ENCODE measurements at regions not wholly inside any gene's neighbourhood (a gene's known extent, or its start where the extent isn't known, plus 50 kb on each side); places are given as distances from the start of the nearest gene placed in this dataset.

DNA sequence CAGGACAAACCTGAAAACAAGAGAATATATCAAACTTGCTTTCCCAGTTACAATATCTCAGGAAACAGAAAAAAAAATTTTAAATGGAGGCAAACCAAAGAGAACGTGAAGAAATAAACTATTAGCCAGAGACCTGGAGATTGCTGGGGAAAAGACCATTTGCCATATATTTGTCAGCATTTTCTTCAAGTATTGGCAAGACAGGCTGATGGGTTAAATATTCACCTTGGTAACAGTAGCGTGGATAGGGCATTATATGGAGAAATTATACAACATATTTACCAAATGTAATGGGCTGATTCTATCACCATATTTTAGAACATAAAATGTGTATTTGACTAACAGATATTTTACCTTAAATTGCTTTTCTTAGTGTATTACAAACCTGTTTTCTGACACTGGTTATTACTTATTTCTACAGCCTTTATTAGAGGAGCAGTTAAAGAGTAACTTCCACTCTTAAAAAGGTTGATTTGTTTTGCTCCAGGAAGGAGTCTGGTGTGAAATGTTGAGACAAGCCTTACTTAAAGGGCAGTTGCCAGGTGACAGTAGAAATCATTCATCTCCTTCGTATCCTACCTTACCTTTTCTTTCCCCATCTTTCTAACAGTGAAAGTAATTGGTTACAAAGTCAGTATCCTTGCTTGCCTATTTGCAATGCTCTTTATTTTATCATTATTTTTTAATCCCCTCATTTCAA is 575.5 kb downstream of the GBA3 start:
- no peak for DNase-seq (ENCODE audit: low read depth, low spot score)

DNA sequence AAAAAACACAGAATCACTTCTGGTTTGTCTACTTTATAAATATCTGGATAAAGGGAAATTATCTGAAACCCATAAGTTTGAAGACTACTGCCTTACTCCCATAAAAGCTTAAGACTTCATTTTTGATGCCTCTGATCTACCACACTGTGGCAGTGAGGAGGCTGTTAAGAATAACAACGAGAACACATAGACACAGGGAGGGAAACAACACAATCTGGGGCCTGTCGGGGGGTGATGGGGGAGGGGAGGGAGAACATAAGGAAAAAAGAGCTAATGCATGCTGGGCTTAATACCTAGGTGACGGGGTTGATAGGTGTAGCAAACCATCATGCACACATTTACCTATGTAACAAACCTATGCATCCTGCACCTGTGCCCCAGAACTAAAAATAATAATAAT is 573.7 kb downstream of the GBA3 start:
- no peak for DNase-seq (ENCODE audit: low read depth, low spot score)

DNA sequence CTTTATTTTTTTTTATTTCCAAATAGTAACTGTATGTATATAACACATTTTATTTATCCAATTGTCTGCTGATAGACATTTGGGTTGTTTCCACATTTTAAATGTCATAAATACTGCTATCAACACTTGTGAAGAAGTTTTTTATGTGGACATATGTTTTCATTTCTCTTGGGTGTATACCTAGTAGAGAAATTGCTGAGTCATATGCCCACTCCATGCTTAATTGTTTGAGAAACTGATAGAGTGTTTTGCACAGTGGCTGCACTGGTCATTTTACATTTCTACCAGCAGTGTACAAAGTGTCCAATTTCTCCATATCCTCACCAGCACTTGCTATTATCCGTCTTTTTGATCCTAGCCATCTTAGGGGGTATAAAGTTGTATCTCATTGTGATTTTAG is 567.8 kb downstream of the GBA3 start:
- no peak for DNase-seq (ENCODE audit: low read depth, low spot score)

DNA sequence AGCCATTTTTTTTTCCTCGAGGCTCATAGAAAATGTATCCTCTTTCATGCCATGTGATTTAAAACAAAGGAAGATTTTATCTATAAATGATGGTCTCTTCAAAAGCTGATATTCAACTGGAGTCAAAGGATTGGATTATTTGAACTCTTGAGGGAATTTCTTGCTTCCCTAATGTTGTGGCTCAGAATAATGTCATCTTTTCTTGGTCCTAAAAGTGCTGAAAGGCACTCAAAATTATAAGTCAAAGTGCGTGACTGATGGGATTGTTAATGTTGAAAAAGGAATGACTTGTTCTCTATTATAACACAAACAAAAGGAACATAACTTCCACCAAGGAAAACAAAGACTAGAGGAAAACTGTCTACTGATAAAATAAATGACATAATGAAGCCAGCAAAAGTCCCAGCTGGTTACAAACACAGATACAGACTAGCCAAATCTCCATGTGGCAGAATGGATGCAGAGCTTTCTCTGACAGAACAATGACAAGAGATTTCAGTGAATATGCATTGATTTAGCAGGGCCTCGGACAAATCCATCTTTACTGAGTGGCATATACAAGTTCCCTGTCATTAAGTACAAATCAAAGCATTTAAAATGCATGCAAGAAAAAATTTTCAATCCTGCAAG is 552.6 kb downstream of the GBA3 start:
- no peak for DNase-seq (ENCODE audit: low read depth, low spot score)

DNA sequence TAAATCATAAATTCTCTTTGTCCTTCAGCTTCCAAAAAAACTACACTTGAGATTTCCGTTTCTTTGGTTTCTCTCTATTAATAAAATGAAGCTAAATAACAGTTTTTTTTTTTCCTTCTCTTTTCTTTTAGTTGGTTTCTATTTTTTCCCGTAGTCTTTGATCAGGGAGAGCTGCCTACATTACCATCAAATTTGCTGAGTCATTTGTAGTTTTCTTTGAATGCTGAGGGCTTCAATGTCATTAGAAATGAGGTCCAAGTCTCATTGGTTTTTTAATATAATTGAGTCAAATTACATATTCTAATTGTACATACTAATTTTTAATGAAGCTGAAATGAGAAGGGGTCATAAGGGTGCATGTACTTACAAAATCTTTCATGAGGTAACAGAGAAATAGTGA is 550.2 kb downstream of the GBA3 start:
- DNase-seq (ENCODE audit: low read depth, low spot score) = no peak

DNA sequence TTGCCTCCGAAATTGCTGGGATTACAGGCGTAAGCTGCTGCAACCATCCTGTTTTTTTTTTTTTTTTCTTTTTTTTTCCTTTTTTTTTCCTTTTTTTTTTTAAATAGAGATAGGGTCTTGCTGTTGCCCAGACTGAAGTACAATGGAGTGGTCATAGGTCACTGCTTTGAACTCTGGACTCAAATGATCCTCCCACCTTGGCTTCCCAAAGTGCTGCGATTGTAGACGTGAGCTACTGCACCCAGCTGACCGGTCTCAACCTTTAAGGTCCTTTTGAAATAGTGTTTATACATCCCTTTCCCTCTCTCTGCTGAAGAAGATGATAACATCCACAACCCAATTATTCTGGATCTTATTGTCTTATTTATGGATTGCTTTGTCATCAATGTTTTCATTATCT is 548.7 kb downstream of the GBA3 start:
- DNase-seq (ENCODE audit: low read depth, low spot score) = no peak

DNA sequence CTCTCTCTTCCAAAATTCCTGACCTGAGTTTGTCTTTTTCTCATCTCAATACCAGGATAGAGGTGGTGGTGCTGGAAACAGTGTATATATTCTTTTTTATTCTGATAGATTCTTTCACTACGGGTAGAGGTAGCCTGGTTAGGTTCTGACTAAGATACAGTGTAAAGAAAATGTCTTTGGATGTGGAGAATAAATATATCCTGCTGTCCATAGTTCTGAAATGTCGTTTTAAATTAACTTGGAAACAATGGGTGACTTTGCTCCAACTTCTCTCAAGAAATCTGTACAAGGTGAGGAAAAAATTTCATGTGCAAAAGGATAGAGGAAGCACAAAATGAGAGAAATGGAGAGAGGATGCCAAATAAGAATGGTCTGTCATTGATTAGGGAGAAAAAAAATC is 546.1 kb downstream of the GBA3 start:
- DNase-seq (ENCODE audit: low read depth, low spot score) = no peak

DNA sequence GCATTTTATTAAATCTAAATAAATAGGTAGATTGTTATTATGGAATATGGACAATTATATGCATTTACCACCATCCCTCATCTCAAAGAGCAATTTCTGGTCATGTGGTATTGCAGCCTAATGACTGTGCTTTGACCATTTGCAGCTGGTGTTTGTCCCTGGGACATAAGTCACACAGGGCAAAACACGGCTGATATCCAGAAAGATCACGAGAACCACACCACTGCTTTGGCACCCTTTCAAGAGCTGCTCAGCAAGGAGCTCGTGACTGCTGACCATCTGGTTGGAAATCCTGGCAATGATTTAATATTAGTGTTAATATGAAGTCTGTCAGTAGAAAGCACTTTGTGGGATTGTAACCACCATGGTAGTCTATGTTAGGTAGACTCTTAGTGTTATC is 545.0 kb downstream of the GBA3 start:
- DNase-seq (ENCODE audit: low read depth, low spot score) = no peak

DNA sequence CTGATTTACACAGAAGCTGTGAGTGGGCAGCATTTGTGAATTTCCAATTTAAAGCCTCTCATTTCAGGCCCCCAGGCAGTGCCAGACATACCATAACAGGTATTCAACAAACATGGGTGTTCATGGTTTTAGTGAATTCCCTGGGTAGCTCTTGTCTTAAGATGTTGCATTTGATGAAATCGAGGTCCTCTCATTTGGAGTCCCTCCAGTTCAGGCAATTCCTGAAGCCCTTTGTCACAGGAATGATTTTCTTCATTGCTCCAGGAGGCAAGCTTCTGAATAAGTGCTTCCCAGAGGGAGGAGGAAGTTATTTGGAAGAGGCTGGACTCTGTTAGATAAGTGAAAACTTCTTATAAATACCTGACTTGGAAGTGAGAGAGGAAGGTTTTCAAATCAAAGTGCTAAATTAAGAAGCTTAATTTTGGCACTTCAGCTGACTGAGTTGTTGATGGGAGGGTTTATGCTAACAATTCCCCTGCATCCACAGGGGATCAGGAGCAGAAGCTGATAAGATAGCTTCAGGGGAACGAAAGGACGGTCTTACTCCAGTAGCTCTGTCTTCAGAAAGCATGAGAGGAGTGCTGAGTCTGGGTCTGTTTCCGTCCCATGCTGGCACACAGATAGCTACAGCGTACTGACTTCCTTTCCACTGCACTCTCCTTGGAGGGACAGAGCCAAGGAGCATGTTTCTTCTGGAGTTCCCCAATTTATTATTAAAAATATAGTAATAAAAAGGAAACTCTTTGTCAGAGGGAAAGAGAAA is 543.1 kb downstream of the GBA3 start:
- DNase-seq (ENCODE audit: low read depth, low spot score) = no peak

DNA sequence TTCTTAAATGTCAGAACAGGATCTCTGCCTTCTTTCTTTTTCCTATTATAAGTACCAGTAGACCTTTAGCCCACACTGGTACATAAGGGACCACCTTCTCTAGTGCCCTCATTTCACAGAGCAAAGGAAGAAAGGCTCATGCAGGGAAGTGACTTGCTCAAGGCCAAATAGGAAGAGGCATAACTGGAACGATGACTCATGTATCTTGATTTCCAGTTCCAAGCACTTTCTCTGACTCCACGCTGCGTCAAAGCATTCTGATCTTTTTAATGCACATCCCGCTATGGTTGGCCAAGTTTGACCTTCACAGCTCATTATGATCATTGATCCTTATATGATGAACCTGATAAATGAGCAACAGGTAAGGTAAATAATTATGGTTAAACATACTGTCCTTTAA is 542.0 kb downstream of the GBA3 start:
- no peak for DNase-seq (ENCODE audit: low read depth, low spot score)

DNA sequence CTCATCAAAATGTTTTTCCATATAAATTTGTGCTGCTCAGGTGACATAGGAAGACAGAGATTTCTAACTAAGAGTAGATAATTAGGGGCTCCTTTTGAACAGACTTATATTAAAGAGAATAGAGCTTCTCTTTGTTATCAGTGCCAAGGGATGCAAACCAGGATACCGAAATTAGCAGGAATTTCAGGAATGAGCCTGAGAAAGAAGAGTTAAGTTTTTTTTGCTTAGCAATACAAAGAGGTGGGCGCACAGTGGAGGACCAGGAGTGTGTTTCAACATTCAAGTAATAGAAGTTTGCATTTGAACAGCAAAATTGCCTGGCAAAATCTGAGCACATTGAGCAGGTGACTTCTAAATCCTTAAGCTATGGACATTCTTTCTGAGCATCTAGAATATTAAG is 541.3 kb downstream of the GBA3 start:
- no peak for DNase-seq (ENCODE audit: low read depth, low spot score)

DNA sequence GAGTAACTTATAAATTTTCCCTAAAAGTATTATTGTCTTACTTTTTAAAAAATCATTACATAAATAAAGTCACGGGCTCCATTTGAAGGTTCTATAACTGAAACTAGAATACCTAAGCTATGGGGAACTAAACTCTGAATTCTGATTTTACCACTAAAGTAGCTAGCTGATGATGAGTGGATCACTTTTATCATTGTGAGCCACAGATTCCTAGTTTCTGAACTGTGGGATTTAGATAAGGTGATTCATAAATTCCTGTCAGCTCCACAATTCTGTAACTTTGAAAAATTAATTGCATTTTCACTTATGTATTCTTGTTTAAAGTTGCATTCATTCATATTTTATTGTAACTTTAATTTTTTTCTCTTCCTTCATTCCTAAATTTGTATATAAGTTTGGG is 540.9 kb downstream of the GBA3 start:
- no peak for DNase-seq (ENCODE audit: low read depth, low spot score)

DNA sequence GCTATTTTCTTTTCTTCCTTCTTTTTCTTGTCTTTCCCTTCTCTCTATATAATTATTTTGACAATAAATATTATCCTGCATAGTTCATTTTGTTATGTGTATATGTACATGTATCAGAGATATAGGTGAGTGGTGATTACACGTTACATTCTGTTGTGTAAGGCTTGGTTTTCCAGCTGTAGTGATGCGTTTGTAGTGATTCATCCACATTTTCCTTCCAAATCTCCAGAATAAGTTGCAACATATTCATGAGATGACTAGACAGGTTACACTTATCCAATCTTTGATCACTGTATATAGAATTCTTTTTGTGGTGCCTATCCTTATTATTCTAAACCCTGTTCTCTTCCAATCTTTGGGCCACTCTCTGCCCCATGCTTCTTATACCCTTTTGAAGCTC is 540.2 kb downstream of the GBA3 start:
- DNase-seq (ENCODE audit: low read depth, low spot score) = no peak

DNA sequence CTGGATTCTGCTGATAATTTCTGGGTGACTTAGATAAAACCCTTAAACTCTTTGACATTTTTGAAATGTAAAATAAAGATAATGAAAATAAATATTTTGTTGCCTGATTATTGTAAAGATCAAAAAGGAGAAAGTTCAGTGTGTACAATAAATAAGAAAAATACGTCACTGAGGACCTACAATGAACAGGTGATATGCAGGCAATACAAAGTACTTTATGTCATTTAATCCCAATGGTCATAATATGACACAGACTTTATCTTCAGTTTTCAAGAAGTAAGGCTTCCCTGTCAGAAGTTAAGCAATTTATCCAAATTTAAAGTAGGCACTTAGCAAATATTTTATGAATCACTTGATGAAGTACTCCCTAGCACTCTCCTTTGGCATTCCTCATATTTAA is 532.8 kb downstream of the GBA3 start:
- DNase-seq (ENCODE audit: low read depth, low spot score) = no peak

DNA sequence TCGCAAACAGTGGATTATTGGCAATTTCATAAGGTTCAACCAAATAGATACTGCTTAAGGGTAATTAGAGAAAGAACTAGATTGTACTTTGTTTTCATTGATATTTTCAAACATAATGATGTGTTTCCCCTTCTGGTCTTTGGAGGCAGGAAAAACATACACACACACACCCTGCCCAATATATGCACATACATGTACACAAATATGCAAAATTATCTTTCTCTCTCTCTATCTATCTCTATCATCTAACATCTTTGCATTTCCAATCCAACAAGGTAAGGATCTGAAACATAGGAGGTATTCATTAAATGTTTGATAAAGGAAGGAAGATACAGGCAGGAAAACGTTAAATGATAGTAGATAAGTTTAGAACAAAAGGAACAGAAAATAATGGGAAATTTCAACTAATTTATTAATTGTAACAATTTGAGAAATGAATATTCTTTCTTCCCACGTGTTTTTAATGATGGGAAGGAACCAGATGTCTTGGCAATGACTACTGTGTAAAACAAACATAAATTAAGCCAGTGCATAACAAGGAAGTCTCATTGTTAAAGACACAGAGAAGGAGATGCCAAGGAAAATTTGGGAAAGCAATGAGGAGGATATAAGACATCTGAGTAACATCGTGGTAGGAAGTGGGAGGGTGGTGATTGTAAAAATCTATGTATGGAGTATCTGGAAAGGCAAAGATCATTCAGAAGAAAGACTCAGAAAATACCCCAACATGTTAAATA is 532.1 kb downstream of the GBA3 start:
- DNase-seq (ENCODE audit: low read depth, low spot score) = no peak

DNA sequence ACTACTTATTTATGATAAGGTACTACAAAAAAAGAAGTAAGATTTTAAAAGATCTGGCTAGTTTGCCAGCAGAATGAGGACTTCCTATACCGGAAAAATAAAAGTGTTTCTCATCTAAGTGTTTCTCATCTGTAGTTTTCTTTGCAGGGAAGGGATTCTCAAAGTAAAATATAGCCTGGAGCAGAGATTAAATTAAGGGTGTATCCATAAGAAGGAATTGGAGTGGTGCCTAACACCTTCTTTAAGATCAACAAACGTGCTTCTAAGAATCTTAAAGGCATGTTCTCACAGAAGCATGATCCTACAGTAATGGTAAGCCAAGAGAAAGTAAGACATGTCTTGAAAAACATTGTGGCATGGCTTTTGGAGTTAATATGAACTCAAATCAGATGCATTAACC is 528.2 kb downstream of the GBA3 start:
- DNase-seq (ENCODE audit: low read depth, low spot score) = no peak

DNA sequence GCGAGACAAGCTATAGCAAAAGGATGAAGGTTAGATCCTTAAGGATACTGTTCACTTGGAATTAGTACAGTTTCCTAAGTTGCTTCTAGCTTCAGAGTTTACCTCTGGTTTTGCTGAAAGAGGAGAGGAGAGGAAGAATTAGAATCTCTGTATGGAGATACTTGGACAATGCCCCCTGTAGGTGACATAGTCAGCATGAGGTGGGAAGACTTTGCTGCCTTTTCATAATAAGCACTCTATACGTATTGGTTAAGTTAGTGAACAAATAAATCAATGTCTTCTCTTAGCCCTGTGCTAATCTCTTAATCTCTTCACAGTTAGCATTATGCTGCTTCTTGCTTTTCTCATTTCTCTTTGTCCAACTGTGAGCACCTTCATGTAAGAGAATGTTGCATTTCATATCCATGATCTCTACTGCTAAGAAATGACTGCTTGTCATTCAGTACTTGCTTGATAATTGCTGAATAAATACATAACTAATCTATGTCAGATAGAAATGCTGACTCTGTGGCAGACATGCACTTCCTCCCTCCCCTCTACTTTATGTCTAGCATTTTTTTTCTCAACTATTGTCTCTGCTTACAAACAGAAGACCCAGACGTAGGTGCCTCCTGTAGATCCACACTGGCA is 527.2 kb downstream of the GBA3 start:
- no peak for DNase-seq (ENCODE audit: low read depth, low spot score)

DNA sequence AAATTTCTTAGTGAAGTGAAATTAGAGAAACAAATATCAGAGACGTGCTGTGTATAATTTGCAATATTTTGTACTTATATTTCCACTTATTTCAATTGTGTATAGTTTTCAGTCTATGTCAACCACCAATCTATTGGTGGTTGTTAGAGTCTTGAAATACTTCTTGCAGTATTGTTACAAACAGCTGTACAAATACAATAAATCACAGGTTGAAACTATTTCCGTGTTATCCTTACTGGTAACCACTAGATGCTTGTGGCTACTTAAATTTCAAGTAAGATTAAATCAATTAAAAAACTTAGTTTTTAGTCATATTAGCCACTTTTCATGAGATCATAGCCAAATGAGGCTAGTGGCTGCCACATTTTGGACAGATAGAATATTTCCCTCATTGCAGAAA is 520.5 kb downstream of the GBA3 start:
- no peak for DNase-seq (ENCODE audit: low read depth, low spot score)

DNA sequence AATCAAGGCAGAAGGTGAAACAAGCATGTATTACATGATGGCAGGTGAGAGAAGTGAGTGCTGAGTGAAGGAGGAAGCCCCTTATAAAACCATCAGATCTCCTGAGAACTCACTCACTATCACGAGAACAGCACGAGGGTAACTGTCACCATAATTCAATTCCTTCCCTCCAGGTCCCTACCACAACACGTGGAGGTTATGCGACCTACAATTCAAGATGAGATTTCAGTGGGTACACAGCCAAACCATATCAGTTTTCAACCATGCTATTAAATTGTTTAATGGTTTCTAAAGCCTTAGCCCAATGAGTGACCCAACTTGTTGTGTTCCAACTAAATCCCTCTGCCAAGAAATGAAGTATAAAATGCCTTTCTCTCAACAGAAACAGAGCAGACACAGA is 519.8 kb downstream of the GBA3 start:
- no peak for DNase-seq (ENCODE audit: low read depth, low spot score)

DNA sequence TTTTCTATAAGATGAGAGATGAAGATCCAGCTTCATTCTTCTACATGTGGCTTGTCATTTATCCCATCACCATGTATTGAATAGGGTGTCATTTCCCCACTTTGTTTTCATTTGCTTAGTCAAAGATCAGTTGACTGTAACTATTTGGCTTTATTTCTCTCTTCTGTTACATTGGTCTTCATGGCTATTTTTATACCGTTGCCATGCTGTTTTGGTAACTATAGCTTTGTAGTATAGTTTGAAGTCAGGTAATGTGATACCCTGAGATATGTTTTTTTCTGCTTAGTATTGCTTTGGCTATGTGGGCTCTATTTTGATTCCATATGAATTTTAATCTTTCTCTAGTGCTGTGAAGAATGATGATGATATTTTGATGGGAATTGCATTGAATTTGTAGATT is 514.3 kb downstream of the GBA3 start:
- no peak for DNase-seq (ENCODE audit: low read depth, low spot score)

DNA sequence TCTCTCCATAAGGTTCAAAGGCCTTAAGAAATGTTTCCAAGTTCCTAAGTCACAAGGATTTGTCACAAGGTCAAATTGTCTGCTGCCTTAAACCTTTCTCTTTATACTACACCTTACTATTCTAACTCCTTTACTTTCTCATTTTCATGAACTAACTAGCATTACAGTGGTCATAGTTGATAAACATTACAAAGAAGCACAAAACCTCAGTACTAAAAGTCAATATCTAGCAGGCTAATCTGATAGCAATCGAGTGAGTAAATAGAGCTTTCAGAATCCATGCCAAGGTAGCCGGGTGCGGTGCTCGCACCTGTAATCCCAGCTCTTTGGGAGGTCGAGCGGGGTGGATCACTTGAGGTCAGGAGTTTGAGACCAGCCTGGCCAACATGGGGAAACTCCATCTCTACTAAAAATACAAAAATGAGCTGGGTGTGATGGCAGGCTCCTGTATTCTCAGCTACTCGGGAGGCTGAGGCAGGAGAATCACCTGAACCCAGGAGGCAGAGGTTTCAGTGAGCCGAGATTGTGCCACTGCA is 510.0 kb downstream of the GBA3 start:
- no peak for DNase-seq (ENCODE audit: low read depth, low spot score)

DNA sequence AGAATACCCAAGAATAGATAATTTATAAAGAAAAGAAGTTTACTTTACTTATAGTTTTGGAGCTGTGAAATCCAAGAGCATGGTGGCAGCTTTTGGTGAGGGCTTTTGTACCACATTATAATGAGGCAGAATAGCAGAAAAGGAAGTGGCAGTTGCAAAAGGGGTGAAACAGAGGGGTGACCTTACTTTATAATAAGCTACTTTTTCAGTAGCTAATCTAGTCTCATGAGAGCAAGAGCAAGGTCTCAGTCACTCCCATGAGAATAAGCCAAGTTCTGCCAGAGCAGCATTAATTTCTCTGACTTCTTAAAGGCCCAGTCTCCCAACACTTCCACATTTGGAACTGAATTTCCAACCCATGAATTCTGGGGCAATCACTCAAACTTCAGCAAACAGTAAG is 502.0 kb downstream of the GBA3 start:
- no peak for DNase-seq (ENCODE audit: low read depth, low spot score)
